Ecto neural progenitor cell (in vitro differentiated cells): ENCODE measurements at regions not wholly inside any gene's neighbourhood (a gene's known extent, or its start where the extent isn't known, plus 50 kb on each side); places are given as distances from the start of the nearest gene placed in this dataset.

Experiments
- DNase-seq: peaks from one replicate; pipeline ENCODE4 v3.0.0-alpha.2; 2018; ENCODE audit warnings: low spot score

- no peak for DNase-seq
These were observed 1967.9 kb downstream of the C4orf33 start for GRCh38 chr4:131063878-131064277.

DNA sequence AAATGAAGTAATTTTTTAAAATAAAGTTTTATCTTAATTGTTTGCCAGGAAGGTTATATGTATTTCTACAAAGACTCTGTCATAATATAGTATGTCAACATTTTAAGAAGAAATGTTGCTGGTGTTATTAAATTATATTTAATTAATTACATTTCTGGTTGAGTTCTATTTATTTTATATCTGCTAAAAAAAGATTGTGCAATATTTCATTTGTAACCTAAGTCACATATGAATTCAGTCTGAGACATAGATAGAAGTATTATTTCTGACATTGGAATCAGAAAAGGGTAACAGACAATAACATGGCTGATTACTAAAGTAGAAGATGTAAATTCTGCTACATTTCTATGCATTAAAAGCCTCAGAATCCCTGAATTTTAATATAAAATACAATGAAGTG is 1985.1 kb downstream of the C4orf33 start:
- no peak for DNase-seq

GRCh38 chr4:131084997-131085396 is 1989.0 kb downstream of the C4orf33 start:
- no peak for DNase-seq

DNA sequence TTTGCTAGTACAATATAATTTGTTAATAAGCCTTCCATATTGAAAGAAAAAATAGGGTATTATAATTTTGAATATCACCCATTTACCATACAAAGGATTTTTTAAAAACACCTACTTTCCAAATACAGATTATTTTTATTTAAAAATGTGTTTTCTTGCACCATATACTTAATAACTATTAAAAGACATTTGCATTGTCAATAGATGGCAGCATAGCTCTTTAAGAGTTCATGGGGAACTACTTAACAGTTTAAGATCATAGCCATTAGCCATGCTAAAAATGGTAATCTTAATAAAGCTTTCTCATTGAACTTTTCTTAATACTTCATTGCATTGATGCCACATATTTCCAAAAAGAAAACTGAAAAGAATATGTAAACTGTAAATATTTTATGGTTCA is 1995.9 kb downstream of the C4orf33 start:
- DNase-seq = no peak

DNA sequence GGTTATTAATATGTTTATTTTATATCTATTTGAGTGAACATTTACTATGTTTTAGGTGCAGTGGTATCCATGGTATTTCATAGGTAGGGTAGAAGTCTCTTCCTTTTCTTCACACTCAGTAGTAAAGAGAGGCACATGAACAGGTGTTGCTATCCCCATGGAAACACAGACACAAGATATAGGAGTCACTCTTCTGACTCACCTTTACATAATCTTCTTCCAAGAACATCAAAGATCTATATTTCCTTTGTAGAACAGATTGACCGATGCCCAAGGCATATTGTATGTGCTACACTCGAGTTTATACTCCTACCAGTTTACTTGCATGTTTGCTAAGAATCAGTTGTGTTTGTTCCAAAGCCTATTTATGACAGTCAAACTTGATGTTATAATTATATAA is 1997.4 kb downstream of the C4orf33 start:
- no peak for DNase-seq

DNA sequence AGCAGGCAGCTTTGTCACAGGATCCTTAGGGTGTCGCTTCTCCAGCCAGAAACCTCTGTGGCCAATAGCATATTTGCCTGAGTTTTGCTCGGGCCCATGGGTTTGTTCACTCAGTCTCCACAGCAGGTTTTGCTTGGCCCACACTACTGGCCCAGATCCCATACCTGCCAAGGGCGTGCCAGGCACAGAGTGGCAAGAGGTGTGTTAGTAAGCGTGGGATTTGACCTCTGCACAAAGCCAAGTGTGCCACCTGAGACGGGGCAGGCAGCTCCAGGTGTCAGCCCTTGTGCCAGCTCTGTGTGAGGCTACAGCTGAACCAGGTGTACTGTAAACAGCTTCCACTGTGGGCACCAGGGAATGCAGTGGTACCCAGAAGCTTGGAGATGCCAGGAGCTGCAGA is 2003.0 kb downstream of the C4orf33 start:
- DNase-seq = no peak

DNA sequence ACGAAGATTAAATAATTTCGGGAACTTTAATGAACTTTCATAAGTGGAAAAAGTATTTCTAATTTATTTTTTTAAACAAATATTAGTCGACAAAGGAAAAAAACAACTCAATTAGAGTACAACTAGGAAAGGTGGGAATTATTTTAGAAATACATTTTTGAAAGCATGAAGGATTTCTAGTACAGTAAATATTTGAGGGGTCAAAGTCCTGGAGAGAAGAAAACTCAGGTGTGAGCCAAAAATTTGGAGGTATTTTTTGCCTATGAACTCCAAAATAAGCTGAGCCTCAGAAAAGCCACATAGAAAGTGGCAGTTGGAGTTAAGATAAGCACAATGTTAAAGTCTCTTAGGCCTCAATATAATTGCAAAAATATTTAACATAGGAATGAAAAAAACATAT is 2017.3 kb downstream of the C4orf33 start:
- DNase-seq = no peak

- DNase-seq = no peak
These were observed 2017.8 kb downstream of the C4orf33 start for GRCh38 chr4:131113704-131114103.

DNA sequence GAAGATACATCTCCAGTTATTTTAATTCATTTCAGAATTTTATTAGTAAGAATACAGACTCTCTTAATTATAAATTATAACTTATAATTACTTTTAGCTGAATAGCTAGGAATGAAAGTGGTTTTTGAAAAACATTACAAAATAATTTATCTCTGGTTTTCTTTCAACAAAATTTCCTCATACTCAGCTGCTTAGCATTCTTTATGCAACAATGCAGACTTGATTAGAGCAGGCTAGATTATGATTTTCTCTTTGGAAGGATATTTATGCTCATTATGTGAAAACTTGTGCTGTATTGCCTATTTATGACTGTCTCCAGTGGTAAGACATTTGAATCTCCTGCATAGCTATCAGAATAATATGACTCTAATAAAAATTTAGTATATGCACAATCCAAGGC is 2023.7 kb downstream of the C4orf33 start:
- no peak for DNase-seq

DNA sequence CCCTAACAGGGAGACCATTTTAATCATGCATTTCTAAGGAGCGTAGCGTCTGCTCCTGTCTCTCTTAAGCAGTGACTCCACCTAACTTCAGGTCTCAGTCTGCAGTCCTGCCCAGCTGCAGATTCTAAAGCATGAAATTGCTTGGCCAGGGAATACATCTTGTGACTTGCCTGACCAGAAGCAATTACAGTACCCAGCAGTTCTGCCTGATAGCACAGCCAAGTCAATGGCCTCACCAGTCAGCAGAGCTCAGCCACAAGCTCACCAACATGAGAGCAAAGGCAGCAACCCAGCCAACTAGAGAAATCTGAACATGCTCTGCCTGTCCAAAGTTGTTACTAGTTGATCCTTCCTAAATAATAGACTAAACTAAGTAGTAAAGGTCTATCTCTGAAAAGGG is 2011.9 kb upstream of the PCDH10 start:
- DNase-seq = no peak

- no peak for DNase-seq
These were observed 1989.8 kb upstream of the PCDH10 start for GRCh38 chr4:131159261-131159660.

- DNase-seq = no peak
These were observed 1956.8 kb upstream of the PCDH10 start for GRCh38 chr4:131192318-131192717.

- DNase-seq = no peak
These were observed 1941.5 kb upstream of the PCDH10 start for GRCh38 chr4:131207589-131207988.

GRCh38 chr4:131248314-131248713 is 1900.8 kb upstream of the PCDH10 start:
- DNase-seq = no peak

DNA sequence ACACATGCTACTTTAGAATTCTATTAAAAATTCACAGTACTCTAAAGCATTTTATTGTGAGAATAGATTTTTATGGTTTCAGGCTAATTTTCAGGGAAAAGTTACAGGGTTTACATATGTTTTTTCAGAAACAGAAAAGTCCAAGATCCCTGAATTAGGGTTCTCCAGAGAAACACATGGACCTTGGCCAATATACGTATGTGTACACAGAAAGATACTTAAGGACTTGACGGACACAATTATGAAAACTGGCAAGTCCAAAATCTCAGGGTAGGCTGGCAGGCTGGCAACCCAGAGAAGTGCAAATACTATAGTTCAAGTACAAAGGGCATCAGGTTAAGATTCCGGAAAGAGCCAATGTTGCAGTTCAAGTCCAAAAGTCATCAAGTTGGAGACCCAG is 1897.8 kb upstream of the PCDH10 start:
- no peak for DNase-seq

DNA sequence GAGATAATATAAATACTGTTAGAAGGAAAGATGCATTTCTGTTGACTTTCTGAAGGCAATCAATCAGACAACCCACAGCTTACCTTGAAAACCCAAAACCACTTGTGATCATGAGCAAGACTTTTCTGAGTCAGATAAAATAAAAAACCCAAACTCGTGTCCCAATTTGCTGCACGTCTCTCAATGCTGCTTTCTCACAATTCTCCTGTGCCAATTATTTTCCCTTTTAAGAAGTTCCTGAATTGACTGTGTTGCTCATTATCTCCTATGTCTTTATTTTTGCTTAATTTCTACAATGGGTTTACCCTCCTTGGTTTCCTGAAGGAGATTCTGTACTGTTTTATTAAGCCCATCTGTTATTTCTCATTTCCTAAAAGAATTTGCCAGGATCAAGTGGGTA is 1891.9 kb upstream of the PCDH10 start:
- DNase-seq = no peak

GRCh38 chr4:131258361-131258760 is 1890.7 kb upstream of the PCDH10 start:
- DNase-seq = no peak

- DNase-seq = no peak
These were observed 1860.7 kb upstream of the PCDH10 start for GRCh38 chr4:131288441-131288840.

DNA sequence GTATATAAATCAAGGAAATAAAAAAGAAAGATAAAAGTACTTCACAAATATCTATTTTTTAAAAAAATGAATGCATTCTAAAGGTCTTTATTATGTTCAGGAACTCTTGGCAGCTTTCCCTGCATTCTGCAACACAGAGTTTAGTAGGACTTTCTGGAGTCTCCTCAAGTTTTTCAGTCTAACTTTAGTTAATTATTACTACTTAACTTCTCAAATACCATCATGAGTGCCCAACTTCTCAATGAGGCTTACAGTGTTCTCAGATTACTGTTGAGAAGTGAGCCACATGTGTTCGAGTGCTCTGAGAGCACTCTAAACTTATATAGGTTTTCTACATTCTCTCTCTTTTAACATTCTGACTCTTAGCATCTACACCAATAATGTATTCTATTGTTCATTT is 1852.9 kb upstream of the PCDH10 start:
- DNase-seq = no peak

GRCh38 chr4:131302108-131302507 is 1847.0 kb upstream of the PCDH10 start:
- no peak for DNase-seq

GRCh38 chr4:131304686-131305085 is 1844.4 kb upstream of the PCDH10 start:
- DNase-seq = no peak

DNA sequence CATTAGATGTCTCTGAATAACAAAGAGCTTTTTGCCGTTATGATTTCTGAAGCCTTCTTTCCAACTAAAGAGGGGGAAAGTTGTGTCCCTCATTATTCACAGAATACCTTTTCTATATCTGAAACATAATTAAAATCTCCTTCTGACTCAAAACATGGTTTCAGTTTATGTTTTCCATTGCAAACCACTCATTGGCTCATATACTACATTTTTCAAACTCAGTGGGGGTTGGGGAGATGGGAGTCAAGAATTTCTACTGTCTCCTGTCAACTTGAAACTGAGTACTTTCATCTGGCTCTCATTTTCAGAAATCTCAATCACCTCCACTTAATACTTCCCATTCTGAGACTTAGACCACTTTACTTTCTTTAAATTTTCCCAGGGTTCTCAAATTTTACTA is 1839.5 kb upstream of the PCDH10 start:
- DNase-seq = no peak

- DNase-seq = no peak
These were observed 1833.0 kb upstream of the PCDH10 start for GRCh38 chr4:131316086-131316485.

- no peak for DNase-seq
These were observed 1811.2 kb upstream of the PCDH10 start for GRCh38 chr4:131337936-131338335.

- DNase-seq = no peak
These were observed 1810.0 kb upstream of the PCDH10 start for GRCh38 chr4:131339137-131339536.
